ENCODE measurements at regions not wholly inside any gene's neighbourhood (a gene's known extent, or its start where the extent isn't known, plus 50 kb on each side); places are given as distances from the start of the nearest gene placed in this dataset.

DNA sequence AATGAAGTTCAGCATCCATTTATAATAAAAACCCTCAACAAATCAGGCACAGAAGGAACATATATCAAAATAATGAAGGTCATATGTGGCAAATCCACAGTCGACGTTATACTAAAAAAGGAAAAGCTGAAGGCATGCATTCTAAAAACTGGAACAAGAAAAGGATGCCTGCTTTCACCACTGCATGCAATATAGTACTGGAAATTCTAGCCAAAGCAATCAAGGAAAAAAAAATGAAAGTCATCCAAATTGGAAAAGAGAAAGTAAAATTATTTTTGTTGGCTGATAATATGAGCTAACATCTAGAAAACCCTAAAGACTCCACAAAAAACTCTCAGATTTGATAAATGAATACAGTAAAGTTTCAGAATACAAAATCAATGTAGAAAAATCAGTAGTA, 1123.2 kb downstream of the TBL1XR1 start:
- no peak for DNase-seq
- no peaks in the 10 kb centered on the region for H3K4me1 ChIP-seq
- no peak overlapping the region for H3K27ac ChIP-seq
- no peaks in the 10 kb centered on the region for H3K27me3 ChIP-seq
- no peak for TF ChIP-seq CTCF (IDR thresholded peaks at IDR 0.05)
- TF ChIP-seq POLR2A (IDR thresholded peaks at IDR 0.05) = no peak
- H3K36me3 ChIP-seq = no peaks in the 10 kb centered on the region
- no peak overlapping the region for H3K4me3 ChIP-seq
- H3K9me3 ChIP-seq = no peaks in the 10 kb centered on the region

DNA sequence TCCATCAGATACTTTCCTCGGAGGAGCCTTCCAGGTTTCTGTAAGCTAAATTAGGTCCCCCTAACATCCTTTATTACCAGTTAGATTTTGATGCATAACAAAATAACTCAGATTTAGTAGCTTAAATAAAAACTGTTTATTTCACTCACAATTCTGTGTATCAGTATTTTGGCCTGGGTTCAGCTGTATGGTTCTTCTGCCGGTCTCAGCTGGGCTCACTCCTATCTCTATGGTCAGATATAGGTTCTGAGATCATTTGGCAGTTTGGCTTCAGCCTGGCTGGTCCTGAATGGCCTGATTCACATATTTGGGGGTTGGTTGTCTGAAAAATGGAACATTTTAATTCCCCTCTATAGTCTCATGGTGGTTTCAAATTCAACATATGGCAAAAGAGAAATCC, 1125.3 kb downstream of the TBL1XR1 start:
- DNase-seq = no peak
- Histone ChIP-seq H3K4me1 (no peaks in the 10 kb centered on the region), H3K27me3 (no peaks in the 10 kb centered on the region), H3K27ac (no peak overlapping the region), H3K4me3 (no peak overlapping the region), H3K9me3 (no peaks in the 10 kb centered on the region), H3K36me3 (no peaks in the 10 kb centered on the region)
- TF ChIP-seq POLR2A (IDR thresholded peaks at IDR 0.05) = no peak
- no peak for TF ChIP-seq CTCF (IDR thresholded peaks at IDR 0.05)

- no peak for DNase-seq
- Histone ChIP-seq H3K4me1 (no peaks in the 10 kb centered on the region), H3K27me3 (no peaks in the 10 kb centered on the region), H3K9me3 (no peaks in the 10 kb centered on the region), H3K27ac (no peak overlapping the region), H3K4me3 (no peak overlapping the region), H3K36me3 (no peaks in the 10 kb centered on the region)
- TF ChIP-seq CTCF (IDR thresholded peaks at IDR 0.05) (no peak), POLR2A (IDR thresholded peaks at IDR 0.05) (no peak)
Observed at GRCh38 chr3:176068750-176069149, 1128.5 kb downstream of the TBL1XR1 start.

- H3K27ac ChIP-seq = no peak overlapping the region
- no peaks in the 10 kb centered on the region for H3K36me3 ChIP-seq
- H3K27me3 ChIP-seq = no peaks in the 10 kb centered on the region
- no peaks in the 10 kb centered on the region for H3K4me1 ChIP-seq
- TF ChIP-seq CTCF (IDR thresholded peaks at IDR 0.05) = no peak
- TF ChIP-seq POLR2A (IDR thresholded peaks at IDR 0.05) = no peak
- no peak for DNase-seq
- no peak overlapping the region for H3K4me3 ChIP-seq
- no peaks in the 10 kb centered on the region for H3K9me3 ChIP-seq
Observed at GRCh38 chr3:176058856-176059255, 1138.4 kb downstream of the TBL1XR1 start.

DNA sequence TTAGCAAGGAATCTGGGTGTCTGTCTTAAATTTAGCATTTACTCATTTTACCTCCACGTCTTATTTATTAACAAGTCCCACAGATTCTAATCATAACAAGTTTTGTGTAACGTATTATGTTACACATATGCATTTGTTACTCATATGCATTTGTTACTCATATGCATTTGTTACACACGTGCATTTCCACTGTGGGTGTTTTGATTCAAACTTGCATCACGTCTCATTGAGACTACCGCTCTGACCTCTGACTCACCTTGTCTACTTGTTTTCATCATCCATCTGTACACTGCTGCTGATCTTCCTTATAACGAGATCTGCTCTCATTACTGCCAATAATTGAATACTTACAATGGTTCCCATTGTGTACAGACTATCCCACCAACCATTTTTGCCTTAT, 1141.4 kb downstream of the TBL1XR1 start:
- no peak for DNase-seq
- Histone ChIP-seq H3K9me3 (no peaks in the 10 kb centered on the region), H3K27ac (no peak overlapping the region), H3K36me3 (no peaks in the 10 kb centered on the region), H3K4me3 (no peak overlapping the region), H3K4me1 (peaks cover 0 to 2% (median 0%) of the 10 kb centered on the region in 4 donors), H3K27me3 (no peaks in the 10 kb centered on the region)
- no peak for TF ChIP-seq POLR2A (IDR thresholded peaks at IDR 0.05)
- TF ChIP-seq CTCF (IDR thresholded peaks at IDR 0.05) = no peak

GRCh38 chr3:176051766-176052165, 1145.5 kb downstream of the TBL1XR1 start:
- H3K27ac ChIP-seq = no peak overlapping the region
- H3K36me3 ChIP-seq = no peaks in the 10 kb centered on the region
- no peak for DNase-seq
- H3K4me3 ChIP-seq = no peak overlapping the region
- TF ChIP-seq CTCF (IDR thresholded peaks at IDR 0.05) (no peak), POLR2A (IDR thresholded peaks at IDR 0.05) (no peak)
- no peaks in the 10 kb centered on the region for H3K9me3 ChIP-seq
- H3K4me1 ChIP-seq = peaks cover 0 to 4% (median 0%) of the 10 kb centered on the region in 4 donors
- H3K27me3 ChIP-seq = no peaks in the 10 kb centered on the region

All from Peyer's patch (tissue), 4 donors.